Hypothalamus (tissue), 51 donors: ENCODE measurements at regions not wholly inside any gene's neighbourhood (a gene's known extent, or its start where the extent isn't known, plus 50 kb on each side); places are given as distances from the start of the nearest gene placed in this dataset.
A peak's percentile ranks its signal among the peaks of the same experiment; 100 is the strongest.
"Not testable (repeated sequence)": the region's sequence is repeated elsewhere in the genome, so short reads cannot be mapped to it uniquely, and the experiment has no call there.

Experiments
- DNase-seq, 51 donors: peaks; one replicate each; lab custom pipeline; 2025; lab: John Stamatoyannopoulos, UW

GRCh38 chr16:59510008-59510424 lies 775.9 kb upstream of the GOT2 start:
- peak in 32 of 51 donors; percentile 0 to 72 (median 30) for DNase-seq

DNA sequence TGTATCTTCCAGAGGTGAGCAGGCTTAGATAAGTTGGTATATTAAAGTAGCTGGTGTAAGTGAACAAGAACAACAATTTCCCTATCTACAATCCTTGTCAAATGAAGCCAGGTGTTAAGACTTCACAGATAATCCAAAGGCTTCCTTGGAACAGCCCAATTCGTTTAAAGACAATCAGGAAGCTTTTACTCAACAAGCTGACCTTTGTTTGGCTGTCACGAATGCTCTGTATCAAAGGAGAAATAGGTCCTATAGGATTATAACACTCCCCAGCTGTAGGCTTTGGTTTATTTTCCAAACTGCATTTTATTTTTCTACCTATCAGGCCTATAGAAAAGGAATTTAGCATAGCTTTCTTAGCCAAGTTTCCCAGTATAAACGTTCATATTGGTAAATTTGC lies 766.5 kb upstream of the GOT2 start:
- no peak for DNase-seq

DNA sequence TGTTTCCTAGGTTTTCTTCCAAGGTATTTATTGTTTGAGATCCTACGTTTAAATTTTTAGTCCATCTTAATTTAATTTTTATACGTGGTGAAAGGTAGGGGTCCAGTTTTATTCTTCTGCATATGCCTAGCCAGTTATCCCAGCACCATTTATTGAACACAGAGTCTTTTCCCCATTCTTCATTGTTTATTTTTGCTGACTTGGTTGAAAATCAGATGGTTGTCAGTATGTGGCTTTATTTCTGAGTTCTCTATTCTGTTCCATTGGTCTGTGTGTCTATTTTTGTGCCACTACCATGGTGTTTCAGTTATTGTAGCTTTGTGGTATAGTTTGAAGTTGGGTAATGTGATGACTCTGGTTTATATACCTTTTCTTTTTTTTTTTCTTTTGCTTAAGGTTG lies 753.0 kb upstream of the GOT2 start:
- no peak for DNase-seq

GRCh38 chr16:59484833-59485516 lies 750.9 kb upstream of the GOT2 start:
- DNase-seq: no peak

DNA sequence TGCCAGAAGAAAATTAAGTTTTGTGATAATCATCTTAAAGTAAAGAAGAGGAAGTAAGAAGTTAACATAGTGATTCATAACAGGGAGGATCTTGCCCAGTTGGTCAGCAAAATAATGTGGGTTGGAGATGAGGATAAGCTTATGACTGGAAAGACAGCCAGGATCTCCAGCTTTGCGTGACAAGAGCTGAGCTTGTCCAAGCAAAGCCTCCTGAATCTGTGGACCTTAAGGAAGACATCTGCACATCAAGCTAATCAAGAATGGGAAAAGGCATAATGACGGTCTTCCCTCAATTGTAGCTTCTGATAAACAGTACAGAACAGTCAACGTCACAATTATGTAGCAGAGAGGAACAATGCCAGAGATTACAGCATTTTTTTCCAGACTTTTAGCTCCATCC lies 744.7 kb upstream of the GOT2 start:
- no peak for DNase-seq

DNA sequence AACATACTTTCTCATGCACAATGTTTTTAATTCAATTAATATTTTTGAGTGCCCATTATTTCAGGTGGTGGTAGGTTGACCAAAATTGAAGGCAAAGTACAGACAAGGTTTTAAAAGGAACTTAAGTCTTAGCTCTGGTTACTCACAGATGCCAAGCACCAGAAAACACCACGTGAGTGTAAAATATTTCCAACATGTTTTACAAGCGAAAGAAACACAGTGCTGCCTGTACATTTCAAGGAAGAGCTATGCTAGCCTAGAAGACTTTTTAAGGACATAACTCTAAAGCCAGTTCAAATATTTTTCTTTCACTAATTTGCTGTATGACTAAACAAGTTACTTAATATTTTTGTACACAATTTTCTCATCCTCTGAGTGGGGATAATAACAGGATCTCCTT lies 736.4 kb upstream of the GOT2 start:
- no peak for DNase-seq

DNA sequence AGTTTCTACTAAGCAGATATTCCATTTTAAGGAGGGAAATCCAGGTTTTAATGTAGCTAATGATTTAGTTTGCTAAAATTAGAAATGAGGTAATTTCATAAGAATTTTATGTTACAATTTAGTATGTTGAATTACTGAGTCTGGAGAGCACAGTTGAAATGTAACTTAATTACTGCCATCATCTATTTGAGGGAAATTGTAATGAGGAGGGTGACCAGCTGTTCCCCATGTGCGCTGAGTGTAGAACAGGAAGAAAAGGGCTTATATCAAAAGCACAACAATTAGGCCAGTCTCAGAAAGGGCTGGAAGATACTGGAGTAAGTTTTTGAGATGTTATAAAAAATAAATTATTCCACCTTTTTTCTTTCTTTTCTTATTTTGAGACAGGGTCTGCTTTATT lies 735.1 kb upstream of the GOT2 start:
- DNase-seq: no peak

- no peak for DNase-seq
Measured at GRCh38 chr16:59463776-59464175, 729.7 kb upstream of the GOT2 start.

GRCh38 chr16:59459806-59460205 lies 725.7 kb upstream of the GOT2 start:
- DNase-seq: no peak

- no peak for DNase-seq
Measured at GRCh38 chr16:59455497-59455896, 721.4 kb upstream of the GOT2 start.

DNA sequence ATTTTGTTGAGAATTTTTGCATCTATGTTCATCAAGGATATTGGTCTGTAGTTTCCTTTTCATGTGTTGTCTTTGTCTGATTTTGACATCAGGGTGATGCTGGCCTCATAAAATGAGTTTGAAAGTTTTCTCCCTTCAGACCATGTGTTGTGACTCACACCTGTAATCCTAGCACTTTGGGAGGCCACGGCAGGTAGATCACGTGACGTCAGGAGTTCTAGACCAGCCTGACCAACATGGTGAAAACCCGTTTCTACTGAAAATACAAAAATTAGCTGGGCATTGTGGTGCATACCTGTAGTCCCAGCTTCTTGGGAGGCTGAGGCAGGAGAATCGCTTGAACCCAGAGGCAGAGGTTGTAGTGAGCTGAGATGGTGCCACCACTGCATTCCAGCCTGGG lies 716.4 kb upstream of the GOT2 start:
- not testable (repeated sequence) for DNase-seq

DNA sequence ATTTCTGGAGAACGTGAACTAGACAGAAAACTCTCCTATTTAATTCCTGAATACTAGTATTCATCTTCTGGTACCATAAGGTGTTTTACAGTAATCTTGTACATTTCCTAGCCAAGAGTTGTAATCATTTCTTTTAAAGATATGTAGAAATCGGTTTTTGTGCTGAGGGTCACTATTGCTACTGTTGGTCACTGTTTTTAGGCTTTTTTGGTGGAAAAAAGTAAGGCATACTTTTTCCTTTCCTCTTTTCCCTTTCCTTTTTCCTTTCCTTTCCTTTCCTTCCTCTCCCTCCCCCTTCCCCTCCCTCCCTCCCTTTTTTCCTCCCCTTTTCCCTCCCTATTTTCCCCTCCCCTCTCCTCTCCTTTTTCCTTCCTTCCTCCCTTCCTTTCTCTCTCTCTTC lies 706.4 kb upstream of the GOT2 start:
- DNase-seq: no peak

DNA sequence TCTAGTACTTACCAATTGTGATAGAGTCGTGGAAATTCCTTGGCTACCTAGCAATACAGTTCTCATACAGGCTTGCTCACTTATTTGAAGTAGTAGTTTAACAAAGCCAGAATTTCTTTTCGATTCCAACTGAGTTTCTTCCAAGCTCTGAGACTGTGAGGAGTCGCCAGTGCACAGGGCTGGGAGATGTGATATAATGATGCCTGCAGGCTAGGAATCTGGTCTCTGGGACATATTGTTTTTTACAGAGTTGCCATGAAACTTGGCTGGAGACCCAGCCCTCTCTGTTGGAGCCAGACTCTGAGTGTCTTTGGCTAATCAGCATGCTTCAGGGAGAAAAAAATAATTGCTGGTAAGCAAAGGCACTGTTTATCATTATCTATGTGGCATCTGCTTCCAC lies 698.8 kb upstream of the GOT2 start:
- peak in 1 of 51 donors; percentile 10 for DNase-seq

DNA sequence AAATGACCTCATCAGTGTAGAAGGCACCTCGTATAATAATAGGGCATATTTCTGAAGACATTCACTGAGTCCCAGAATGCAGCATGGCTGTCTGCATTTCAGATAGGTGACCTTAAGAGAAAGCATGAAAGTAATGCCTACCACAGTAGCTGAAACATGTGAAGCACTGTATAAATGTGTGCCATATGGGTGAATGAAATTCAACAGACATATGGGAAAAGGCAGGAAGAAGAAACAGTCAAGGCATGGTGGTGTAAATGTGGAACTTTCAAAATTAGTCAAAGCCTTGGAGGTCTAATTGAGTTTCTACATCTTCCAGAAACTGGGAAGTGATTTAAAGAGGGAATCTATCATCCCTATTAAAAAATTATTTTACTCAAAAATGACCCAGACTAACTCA lies 698.2 kb upstream of the GOT2 start:
- no peak for DNase-seq

DNA sequence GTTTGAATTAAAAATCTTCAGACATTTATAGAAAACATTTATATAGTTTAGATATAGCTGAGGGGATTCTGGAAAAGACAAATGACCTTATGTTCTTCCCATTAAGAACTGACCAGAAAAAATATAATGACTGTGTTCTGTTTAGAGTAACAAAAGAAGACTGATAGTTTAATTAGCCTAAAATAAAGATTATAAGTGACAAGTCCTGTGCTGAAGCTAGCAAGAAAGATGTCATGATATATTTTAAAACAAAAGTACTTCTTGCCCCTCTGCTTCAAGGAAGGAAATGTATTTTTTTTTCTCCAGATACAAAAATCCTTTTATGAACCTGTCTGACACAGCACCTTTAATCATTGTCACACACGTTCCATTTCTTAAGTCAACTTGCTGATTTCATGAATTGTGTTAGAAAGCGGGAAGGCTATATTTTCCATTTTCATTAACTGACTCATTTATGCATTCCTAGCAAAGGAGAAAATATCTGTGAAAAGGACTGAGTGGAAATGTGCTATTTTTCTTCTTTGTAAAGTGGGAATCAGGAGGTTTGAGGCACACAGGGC lies 690.7 kb upstream of the GOT2 start:
- no peak for DNase-seq

GRCh38 chr16:59411961-59412841 lies 678.1 kb upstream of the GOT2 start:
- DNase-seq: peak in 1 of 51 donors; percentile 9

DNA sequence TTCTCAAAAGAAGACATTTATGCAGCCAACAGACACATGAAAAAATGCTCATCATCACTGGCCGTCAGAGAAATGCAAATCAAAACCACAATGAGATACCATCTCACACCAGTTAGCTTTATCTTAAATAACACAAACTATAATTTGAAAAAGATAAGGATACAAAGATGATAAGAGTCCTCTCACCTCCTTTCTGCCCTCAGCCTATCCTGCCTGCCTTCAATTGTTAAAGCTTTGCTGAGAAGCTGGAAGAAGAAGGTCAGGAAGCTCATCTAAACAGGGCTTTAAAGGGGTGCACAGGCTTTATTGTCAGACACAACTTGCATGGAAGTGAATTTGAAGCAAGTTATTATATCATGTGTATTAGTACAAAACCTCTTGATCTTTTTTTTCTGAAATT lies 676.3 kb upstream of the GOT2 start:
- DNase-seq: no peak

- no peak for DNase-seq
Measured at GRCh38 chr16:59405802-59406201, 671.7 kb upstream of the GOT2 start.

- no peak for DNase-seq
Measured at GRCh38 chr16:59404509-59404908, 670.4 kb upstream of the GOT2 start.

DNA sequence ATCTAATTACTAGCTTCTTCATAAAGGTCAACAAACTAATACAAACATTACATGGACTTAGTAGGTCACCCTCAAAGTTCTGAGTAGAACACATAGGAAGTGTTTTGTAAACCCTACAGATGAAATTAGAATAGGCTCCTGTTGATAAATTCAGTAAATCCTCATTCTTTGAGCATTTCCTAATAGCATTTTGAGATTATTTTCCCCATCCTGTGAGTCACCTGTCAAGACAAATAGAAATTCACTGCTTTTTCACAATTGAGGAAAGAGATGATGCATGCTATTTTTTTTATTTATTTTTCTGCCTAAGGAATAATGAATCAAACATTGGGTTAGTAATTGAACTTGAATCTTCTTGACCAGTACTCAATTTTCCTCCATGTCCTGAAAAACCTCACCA lies 666.7 kb upstream of the GOT2 start:
- DNase-seq: no peak

DNA sequence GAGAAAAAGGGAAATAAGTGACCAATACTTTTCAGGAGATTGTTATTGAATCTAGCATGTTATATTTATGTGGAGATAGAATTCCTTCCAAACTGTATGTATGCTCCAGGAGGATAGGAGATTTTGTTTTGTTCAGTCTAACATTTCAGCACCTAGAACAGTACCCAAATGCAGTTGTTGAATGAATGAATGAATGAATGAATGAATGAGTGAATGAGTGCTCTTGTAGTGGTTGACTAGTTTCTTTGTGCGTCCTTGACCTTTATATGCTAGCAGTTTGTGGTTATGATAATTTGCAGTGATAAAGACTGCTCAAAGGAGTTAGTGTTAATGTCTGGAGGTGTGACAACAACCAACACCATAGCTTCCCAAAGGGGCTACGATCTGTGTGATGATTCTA lies 663.5 kb upstream of the GOT2 start:
- DNase-seq: no peak

- no peak for DNase-seq
Measured at GRCh38 chr16:59394526-59394925, 660.4 kb upstream of the GOT2 start.
